Endothelial cell of umbilical vein (primary cell): ENCODE measurements at regions not wholly inside any gene's neighbourhood (a gene's known extent, or its start where the extent isn't known, plus 50 kb on each side); places are given as distances from the start of the nearest gene placed in this dataset.

ENCODE experiments used
- BruUV-seq: library from RNA; stranded (reverse); fragments of 400-500 nt; replicated peaks from 2 replicates; lab custom pipeline; 2021; lab: Mats Ljungman, UMichigan
- CTCF ChIA-PET: fragments of 300-600, 350-600 bp; sonication (Branson Sonifier 250); formaldehyde crosslinking; loops from one replicate; lab custom pipeline; 2021; ENCODE audit warnings: antibody characterized with exemption, inconsistent platforms; lab: Charles Lee
- POLR2A ChIA-PET: fragments of 300-600, 350-600 bp; sonication (Branson Sonifier 250); formaldehyde crosslinking; loops from one replicate; lab custom pipeline; 2021; ENCODE audit warnings: antibody characterized with exemption, inconsistent platforms; lab: Charles Lee
- DNase-seq: peaks from one replicate; pipeline ENCODE4 v3.0.0-alpha.2; 2011; ENCODE audit warnings: low read depth, low spot score
- FAIRE-seq: peaks from 2 replicates; lab custom pipeline; 2011; peaks lifted over from hg19 to GRCh38; lab: Jason Lieb, UNC
- H2AFZ ChIP-seq: 2 replicates; pipeline ENCODE4 v1.6.0; 2012; ENCODE audit warnings: low read depth, low read length, control low read depth, inconsistent platforms
- H3K27ac ChIP-seq: 2 replicates; pipeline ENCODE4 v1.5.1; 2011; ENCODE audit warnings: low read depth, mild to moderate bottlenecking, control low read depth, low read length, moderate library complexity; ENCODE audit not compliant: insufficient read depth
- H3K27me3 ChIP-seq, 2 experiments: 2 replicates each; pipeline versions ENCODE4 v1.6.0 to v1.6.1; 2011; ENCODE audit warnings: low read length in 2 of 2, mixed read lengths in 1 of 2; ENCODE audit not compliant: control insufficient read depth in 2 of 2, insufficient read depth in 2 of 2
- H3K36me3 ChIP-seq, 2 experiments: 2 replicates in 1 of 2; 3 replicates in 1 of 2; pipeline ENCODE4 v1.5.1; 2011; ENCODE audit warnings: low read length in 2 of 2, mild to moderate bottlenecking in 1 of 2, moderate library complexity in 1 of 2; ENCODE audit not compliant: control insufficient read depth in 2 of 2, insufficient read depth in 2 of 2; ENCODE audit errors: extremely low read depth in 1 of 2
- H3K4me1 ChIP-seq: 3 replicates; pipeline ENCODE4 v1.5.1; 2011; ENCODE audit warnings: mild to moderate bottlenecking, low read length; ENCODE audit not compliant: control insufficient read depth, insufficient read depth; ENCODE audit errors: extremely low read depth
- H3K4me2 ChIP-seq: 2 replicates; pipeline ENCODE4 v1.6.1; 2011; ENCODE audit warnings: low read length, control low read depth, mixed read lengths; ENCODE audit not compliant: insufficient read depth
- H3K4me3 ChIP-seq, 3 experiments: fragments of 200-600 bp in 1 of 3; sonication (generic), shearing (Covaris generic) in 1 of 3; replicated peaks in 1 of 3; 2 replicates each; pipeline ENCODE4 v1.5.1; 2011 to 2016; ENCODE audit warnings: control low read depth in 3 of 3, low read length in 3 of 3, mild to moderate bottlenecking in 2 of 3, inconsistent platforms in 1 of 3, low read depth in 1 of 3, moderate library complexity in 1 of 3; ENCODE audit not compliant: insufficient read depth in 1 of 3
- H3K79me2 ChIP-seq: 2 replicates; pipeline ENCODE4 v1.6.0; 2012; ENCODE audit warnings: low read length, inconsistent platforms; ENCODE audit not compliant: control insufficient read depth, insufficient read depth
- H3K9ac ChIP-seq: replicated peaks from 2 replicates; pipeline ENCODE3; 2011; ENCODE audit warnings: low read length, control low read depth; ENCODE audit not compliant: insufficient read depth; ENCODE audit errors: extremely low read depth
- H3K9me1 ChIP-seq: replicated peaks from 3 replicates; pipeline ENCODE4 v1.6.0; 2011; ENCODE audit warnings: mild to moderate bottlenecking, low read length; ENCODE audit not compliant: control insufficient read depth, insufficient read depth; ENCODE audit errors: extremely low read depth
- H3K9me3 ChIP-seq: replicated peaks from 2 replicates; pipeline ENCODE4 v1.5.1; 2012; ENCODE audit warnings: low read length, inconsistent platforms; ENCODE audit not compliant: control insufficient read depth, insufficient read depth
- H4K20me1 ChIP-seq: replicated peaks from 2 replicates; pipeline ENCODE3; 2011; ENCODE audit warnings: mild to moderate bottlenecking, low read length; ENCODE audit not compliant: control insufficient read depth, insufficient read depth; ENCODE audit errors: extremely low read depth
- CTCF ChIP-seq, 2 donors: IDR thresholded peaks; 1 replicate in 1 of 2; 2 replicates in 1 of 2; pipeline ENCODE4 v1.5.1; 2011; ENCODE audit warnings: low read length in 2 of 2, mild to moderate bottlenecking in 2 of 2, moderate library complexity in 2 of 2, control low read depth in 1 of 2, inconsistent platforms in 1 of 2, low read depth in 1 of 2; ENCODE audit not compliant: insufficient read depth in 1 of 2; ENCODE audit errors: extremely low read depth in 1 of 2
- EZH2 ChIP-seq: IDR thresholded peaks from 2 replicates; pipeline ENCODE4 v1.6.1; 2012; ENCODE audit warnings: borderline replicate concordance, low read depth, mild to moderate bottlenecking, moderate library complexity, low read length, inconsistent platforms; ENCODE audit not compliant: severe bottlenecking
- FOS ChIP-seq: IDR thresholded peaks from 2 replicates; pipeline ENCODE4 v1.6.1; 2011; ENCODE audit warnings: mild to moderate bottlenecking, low read length, moderate library complexity, borderline replicate concordance; ENCODE audit not compliant: insufficient read depth
- GATA2 ChIP-seq: IDR thresholded peaks from 2 replicates; pipeline ENCODE4 v1.7.0; 2011; ENCODE audit warnings: low read depth, mild to moderate bottlenecking, moderate library complexity, mixed read lengths, low read length; ENCODE audit not compliant: insufficient read length, insufficient read depth
- JUN ChIP-seq: IDR thresholded peaks from 2 replicates; pipeline ENCODE4 v1.6.1; 2011; ENCODE audit warnings: borderline replicate concordance, low read depth; ENCODE audit not compliant: insufficient read length, insufficient read depth
- MAX ChIP-seq: IDR thresholded peaks from 2 replicates; pipeline ENCODE4 v1.6.1; 2011; ENCODE audit not compliant: insufficient read depth, insufficient read length
- MYC ChIP-seq: IDR thresholded peaks from one replicate; pipeline ENCODE4 v1.6.1; 2011; ENCODE audit warnings: mild to moderate bottlenecking, low read depth, low read length
- POLR2A ChIP-seq: IDR thresholded peaks from 2 replicates; pipeline ENCODE4 v1.6.1; 2012; ENCODE audit warnings: low read depth, mild to moderate bottlenecking, control low read depth, low read length
- POLR2AphosphoS5 ChIP-seq: IDR thresholded peaks from 2 replicates; pipeline ENCODE4 v1.6.1; 2012; ENCODE audit warnings: low read depth, mild to moderate bottlenecking, control low read depth, low read length, moderate library complexity; ENCODE audit not compliant: insufficient read depth
- dilution Hi-C: fragments of 300-500 bp; cut with MboI; formaldehyde crosslinking; loops from one replicate; pipeline ENCODE4 v1.15.0; 2019; ENCODE audit warnings: low sequenced_read_pairs; ENCODE audit not compliant: extremely low pct_ligation_motif_present
- intact Hi-C: fragments of 100-400 bp; cut with micrococcal nuclease; formaldehyde crosslinking; loops from one replicate; pipeline ENCODE4 v1.10.0; 2022

GRCh38 chr1:94723463-94723862, 96.7 kb upstream of the SLC44A3 start:
- CTCF ChIA-PET: interaction anchor here (1.3 to 1.4 kb wide), 2 partner anchors 10 to 20 kb away, joined by 3 read pairs; no protein-coding TSS in a partner anchor

More at GRCh38 chr1:94723463-94723862, 96.7 kb upstream of the SLC44A3 start:
- no TSS peak for BruUV-seq
- FAIRE-seq (no peak), DNase-seq (no peak)
- intact Hi-C loops: no loop called here
- H3K27ac ChIP-seq: no peak overlapping the region
- H3K4me1 ChIP-seq: peaks cover 9% of the 10 kb centered on the region
- no peak overlapping the region for H3K4me2 ChIP-seq
- H3K4me3 ChIP-seq: no peak overlapping the region
- no peak for TF ChIP-seq GATA2
- no peak for TF ChIP-seq CTCF (IDR thresholded peaks at IDR 0.05; ENCODE audit: extremely low read depth in 1 of 2, insufficient read depth in 1 of 2, low read depth in 1 of 2, low read length in 2 of 2)
- TF ChIP-seq MAX: no peak
- no peak for TF ChIP-seq JUN
- no peak for TF ChIP-seq EZH2
- no peak for TF ChIP-seq POLR2A
- TF ChIP-seq POLR2AphosphoS5: no peak
- TF ChIP-seq MYC: no peak
- no peak for TF ChIP-seq FOS
- POLR2A ChIA-PET: no interaction called here
- no peaks in the 10 kb centered on the region for H3K79me2 ChIP-seq
- no peak overlapping the region for H3K9ac ChIP-seq
- dilution Hi-C loops: no loop called here
- H3K27me3 ChIP-seq: peaks cover 0 to 8% of the 10 kb centered on the region in 2 experiments
- H3K36me3 ChIP-seq: no peaks in the 10 kb centered on the region
- H3K9me1 ChIP-seq: no peaks in the 10 kb centered on the region
- no peak overlapping the region for H2AFZ ChIP-seq
- H4K20me1 ChIP-seq: no peaks in the 10 kb centered on the region
- no peaks in the 10 kb centered on the region for H3K9me3 ChIP-seq
